Inflammatory macrophage treated with lipopolysaccharide for 1 hour (primary cell): ENCODE measurements at regions not wholly inside any gene's neighbourhood (a gene's known extent, or its start where the extent isn't known, plus 50 kb on each side); places are given as distances from the start of the nearest gene placed in this dataset.
A peak's percentile ranks its signal among the peaks of the same experiment; 100 is the strongest.

Experiments used
- DNase-seq, 2 donors: peaks; one replicate each; pipeline ENCODE4 v3.0.0-alpha.2; 2020 to 2022

- DNase-seq = no peak
Measured at GRCh38 chr5:68957591-68957990, 136.2 kb upstream of the SLC30A5 start.

DNA sequence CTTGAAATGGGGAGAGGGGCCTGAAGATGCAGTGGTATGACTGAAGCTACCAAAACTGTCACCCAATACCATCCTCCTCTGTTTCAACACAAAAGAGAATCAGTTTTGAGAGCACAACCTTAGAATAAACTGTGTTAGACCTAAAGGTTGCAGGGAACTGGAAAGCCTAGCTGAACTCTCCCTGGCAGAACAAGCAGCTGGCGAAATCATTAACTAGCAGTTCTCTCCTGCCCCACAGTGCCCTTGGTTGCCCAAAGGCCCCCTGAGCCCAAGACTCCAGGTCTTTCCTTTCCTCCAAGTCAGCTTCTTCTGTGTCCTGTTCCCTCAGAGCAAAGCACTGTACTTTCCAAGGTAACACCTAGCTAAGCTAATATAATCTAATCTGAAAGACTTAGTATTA is 135.4 kb upstream of the SLC30A5 start:
- no peak for DNase-seq

DNA sequence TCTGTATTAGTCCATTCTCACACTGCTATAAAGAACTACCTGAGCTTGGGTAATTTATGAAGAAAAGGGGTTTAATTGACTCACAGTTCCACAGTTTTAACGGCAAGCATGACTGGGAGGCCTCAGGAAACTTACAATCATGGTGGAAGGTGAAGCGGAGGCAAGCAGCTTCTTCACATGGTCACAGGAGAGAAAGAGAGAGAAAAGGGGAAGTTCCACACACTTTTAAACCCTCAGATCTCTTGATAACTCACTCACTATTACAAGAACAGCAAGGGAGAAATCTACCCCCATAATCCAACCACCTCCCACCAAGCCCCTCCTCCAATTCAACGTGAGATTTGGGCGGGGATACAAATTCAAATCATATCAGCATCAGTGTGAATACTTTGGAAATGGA is 133.4 kb upstream of the SLC30A5 start:
- no peak for DNase-seq

DNA sequence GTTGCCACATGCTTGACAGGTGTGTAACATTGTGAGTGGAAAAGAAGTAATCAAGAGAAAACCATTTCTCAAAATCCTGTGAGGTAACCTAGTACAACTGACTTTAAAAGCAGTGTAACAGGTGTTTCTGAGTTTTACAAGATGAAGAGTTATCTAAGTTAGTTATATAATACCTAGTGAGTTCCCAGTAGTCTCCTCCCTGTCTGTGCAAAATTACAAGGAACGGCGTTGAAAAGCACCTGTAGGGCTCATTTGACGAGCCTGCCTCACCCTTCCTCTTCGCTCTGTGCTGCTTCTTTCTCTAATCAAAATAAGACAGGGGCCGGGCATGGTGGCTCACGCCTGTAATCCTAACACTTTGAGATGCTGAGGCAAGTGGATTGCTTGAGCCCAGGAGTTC is 132.9 kb upstream of the SLC30A5 start:
- no peak for DNase-seq

DNA sequence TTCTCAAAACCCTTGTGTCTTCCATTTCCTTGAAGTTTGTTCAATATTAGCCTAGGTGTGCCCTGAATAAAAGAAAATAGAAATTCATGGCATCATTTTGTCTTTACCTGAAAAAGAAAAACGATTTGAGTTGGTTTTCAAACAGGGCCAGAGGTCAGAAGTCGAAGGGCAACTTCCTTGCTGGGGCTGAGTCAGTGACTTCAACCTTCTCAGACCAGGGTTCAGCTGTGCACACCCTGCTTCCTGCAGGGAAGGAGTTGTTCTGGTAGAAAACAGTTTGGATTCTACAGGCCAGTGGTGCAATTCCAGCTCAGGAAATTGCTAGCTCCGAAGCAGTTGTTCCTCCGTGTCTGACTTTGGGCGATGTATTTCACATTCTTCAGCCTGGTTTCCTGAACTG is 132.1 kb upstream of the SLC30A5 start:
- DNase-seq = no peak

DNA sequence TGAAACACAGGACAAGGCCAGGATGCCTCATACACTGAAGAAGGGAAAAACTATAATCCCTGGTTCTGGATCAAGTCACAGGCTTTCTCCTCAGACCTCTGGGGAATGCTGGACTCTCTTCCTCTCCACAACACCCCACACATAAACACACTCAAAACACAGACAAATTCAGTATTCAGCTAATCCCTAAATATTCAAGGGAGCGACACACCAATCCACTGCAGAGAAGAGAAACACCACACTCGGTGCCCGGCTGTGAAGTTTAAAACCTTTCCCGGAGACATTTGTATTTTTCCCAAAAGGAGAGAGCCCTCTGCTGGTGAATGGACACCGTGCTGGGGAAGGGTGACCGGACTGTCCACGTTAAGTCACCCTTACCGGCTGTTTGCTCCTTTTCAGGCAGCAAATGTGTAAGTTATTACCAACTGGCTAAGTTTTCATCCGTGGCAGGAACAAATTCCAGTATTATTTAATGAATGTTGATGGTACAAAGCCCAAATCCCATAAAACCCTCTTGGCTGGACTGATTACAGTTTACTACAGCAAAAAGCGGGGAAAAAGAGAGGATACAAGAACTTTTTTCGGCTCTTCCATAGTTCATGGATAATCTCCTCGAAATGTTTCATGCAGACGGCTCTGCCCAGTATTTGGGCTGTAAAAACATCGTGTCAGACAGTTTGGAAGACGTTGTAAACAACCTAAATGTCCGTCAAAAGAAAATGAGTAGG is 130.9 kb upstream of the SLC30A5 start:
- peak; percentile 6 to 55 for DNase-seq

- no peak for DNase-seq
Measured at GRCh38 chr5:68964679-68965078, 129.1 kb upstream of the SLC30A5 start.

GRCh38 chr5:68965926-68966325 is 127.9 kb upstream of the SLC30A5 start:
- DNase-seq = no peak

DNA sequence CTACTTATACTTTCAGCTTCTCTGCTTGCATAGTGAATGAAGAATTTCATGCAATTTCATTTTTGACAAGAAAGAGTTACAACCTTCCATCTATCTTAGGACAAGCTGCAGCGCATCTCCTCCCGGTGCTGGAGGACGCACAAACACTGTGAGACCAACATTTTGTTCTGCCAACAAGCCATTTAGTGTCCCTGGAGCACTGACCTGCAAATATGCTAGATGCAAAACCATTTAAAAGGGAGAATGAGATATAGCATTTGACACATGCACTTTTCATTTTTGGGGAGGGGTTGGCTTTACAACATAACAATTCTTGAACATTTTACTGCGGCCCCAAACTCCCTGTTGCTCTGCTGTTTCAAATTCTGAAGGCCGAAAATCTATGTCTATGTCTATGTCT is 127.2 kb upstream of the SLC30A5 start:
- DNase-seq = no peak

GRCh38 chr5:68968429-68968828 is 125.4 kb upstream of the SLC30A5 start:
- peak; percentile 3 for DNase-seq

GRCh38 chr5:68970617-68971016 is 123.2 kb upstream of the SLC30A5 start:
- no peak for DNase-seq

DNA sequence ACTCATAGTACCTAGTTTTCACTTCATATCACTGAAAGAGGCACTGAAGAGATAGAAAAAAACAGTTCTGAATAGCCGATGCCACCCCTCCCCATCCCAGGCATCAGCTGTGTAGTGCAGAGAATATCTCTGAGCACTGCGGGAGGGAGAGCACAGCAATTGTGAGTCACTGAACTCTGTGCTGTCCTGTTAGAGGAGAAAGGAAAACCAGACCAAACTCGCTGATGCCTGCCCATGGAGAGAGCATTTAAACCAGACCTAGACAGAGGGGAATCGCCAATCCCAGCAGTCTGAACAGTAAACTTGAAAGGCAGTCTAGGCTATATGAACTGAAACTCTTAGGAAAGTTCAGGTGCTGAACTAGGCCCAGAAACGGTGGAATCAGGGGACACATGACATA is 120.1 kb upstream of the SLC30A5 start:
- no peak for DNase-seq

DNA sequence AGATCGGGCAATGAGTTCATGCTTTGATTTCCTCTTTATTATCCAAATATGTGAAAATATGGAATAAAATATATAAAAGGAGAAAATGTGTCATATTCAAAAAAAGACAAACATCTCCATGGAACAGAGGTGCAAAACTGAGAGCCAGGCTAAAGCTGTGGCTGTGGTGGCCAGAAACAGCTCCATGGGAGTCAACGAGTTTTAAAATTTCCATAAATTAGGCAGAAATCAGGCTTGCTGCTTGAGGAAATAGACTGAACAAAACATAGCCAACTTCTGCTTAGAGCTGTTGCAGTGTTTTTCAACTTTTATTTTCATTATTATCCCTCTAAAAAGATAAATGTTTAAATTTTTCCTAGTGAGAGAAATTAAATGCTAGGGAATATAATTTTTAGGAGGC is 110.8 kb upstream of the SLC30A5 start:
- DNase-seq = no peak

- DNase-seq = no peak
Measured at GRCh38 chr5:68983959-68984358, 109.9 kb upstream of the SLC30A5 start.

GRCh38 chr5:68991279-68992084 is 102.3 kb upstream of the SLC30A5 start:
- DNase-seq = no peak

DNA sequence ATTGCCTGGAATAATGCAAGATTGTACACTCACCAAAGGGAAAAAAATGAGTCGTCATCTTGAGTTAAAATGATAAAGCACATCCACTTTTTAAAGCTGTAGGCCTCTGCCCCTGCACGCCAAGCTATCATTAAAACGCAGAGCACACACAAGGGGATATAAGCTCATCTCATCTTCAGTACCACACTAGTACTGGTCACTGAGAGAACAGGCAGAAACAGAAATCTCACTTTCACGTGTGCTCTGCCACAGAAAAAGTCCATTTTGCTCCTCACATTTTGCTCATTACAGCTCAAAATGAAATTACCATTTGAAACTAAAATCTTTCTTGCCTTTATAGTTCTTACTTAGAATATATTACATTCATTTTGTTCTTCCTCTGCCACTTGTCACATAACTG is 99.2 kb upstream of the SLC30A5 start:
- DNase-seq = no peak

DNA sequence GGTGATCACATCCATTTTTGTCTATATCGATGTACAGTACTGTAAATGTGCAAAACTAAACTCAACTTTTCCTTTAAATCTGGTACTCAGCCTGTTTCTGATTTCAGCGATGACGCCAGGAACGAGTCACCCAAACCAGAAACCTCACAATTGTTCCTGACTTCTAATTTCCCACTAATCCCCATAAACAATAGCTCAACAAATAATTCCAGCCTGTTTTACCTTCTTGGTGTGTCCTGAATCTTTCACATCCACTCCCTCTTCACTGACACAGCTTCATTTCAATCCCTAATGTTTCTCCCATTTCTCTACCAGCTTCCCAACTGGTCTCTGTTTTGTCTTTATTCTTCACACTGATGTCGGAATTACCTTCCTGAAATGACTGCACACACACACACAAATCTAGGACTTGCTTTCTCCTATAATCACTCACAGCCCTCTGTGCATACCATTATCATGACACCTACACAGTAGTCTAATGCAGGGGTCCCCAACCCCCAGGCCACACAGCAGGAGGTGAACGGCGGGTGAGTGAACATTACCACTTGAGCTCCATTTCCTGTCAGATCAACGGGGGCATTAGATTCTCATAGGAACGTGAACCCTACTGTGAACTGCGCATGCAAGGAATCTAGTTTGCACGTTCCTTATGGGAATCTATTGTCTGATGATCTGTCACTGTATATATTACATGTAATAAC is 97.8 kb upstream of the SLC30A5 start:
- DNase-seq = no peak

- no peak for DNase-seq
Measured at GRCh38 chr5:68999181-68999580, 94.6 kb upstream of the SLC30A5 start.

DNA sequence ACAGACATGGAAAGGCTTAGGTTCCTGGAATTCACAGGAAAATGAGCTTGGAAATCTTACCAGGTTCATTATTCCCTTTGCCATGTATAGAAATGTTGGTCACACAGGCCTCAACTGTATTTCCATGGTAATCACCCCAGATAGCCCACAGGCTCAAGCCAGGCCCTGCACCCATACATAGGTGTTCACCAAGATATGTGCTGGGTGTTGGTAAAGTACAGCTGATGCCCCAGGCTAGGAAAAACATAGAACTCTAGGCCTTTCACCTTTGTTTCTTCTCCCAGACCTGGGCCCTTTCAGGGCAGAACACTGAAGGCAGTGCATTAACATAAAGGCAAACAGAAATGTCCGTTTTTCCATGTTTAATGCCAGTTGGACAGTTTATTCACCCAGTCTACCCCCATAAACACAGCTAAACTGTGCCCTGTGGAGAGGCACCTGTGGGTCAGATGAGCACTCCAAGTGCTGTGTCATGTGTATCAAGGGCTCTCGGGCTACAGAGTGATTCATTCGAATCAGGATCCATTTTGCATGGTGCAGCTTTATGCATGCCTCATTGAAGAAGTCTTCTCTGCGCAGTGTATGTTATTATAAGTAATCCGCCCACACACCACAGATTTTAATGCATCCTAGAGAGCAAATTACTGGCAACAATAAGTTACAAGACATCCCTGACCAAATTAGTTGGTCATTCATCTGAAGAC is 93.4 kb upstream of the SLC30A5 start:
- DNase-seq = no peak

- DNase-seq = no peak
Measured at GRCh38 chr5:69000949-69001348, 92.9 kb upstream of the SLC30A5 start.

- no peak for DNase-seq
Measured at GRCh38 chr5:69001627-69002026, 92.2 kb upstream of the SLC30A5 start.

GRCh38 chr5:69004127-69004526 is 89.7 kb upstream of the SLC30A5 start:
- DNase-seq = no peak

DNA sequence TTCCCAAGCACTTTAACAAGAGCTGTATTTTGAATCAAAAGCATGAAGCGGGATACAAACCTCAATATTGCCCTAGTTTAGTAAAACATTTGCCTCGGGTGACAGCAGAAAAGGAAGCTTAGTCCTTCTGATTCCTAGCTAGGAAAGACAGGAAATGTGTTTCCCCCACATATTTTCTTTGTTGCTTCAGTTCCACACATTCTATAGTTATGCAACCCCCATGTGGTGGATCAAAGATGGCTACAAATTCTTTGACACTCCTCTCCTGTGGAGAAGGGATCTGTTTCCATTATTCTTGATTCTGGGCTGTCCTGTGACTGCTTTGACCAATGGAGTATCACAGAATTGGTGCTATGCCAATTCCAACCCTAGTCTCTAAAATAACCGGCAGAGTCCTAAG is 89.1 kb upstream of the SLC30A5 start:
- no peak for DNase-seq
